NCI-H146 (cell line): ENCODE measurements at regions not wholly inside any gene's neighbourhood (a gene's known extent, or its start where the extent isn't known, plus 50 kb on each side); places are given as distances from the start of the nearest gene placed in this dataset.

Experiments used
- DNase-seq: peaks from one replicate; lab custom pipeline; 2025; lab: John Stamatoyannopoulos, UW

DNA sequence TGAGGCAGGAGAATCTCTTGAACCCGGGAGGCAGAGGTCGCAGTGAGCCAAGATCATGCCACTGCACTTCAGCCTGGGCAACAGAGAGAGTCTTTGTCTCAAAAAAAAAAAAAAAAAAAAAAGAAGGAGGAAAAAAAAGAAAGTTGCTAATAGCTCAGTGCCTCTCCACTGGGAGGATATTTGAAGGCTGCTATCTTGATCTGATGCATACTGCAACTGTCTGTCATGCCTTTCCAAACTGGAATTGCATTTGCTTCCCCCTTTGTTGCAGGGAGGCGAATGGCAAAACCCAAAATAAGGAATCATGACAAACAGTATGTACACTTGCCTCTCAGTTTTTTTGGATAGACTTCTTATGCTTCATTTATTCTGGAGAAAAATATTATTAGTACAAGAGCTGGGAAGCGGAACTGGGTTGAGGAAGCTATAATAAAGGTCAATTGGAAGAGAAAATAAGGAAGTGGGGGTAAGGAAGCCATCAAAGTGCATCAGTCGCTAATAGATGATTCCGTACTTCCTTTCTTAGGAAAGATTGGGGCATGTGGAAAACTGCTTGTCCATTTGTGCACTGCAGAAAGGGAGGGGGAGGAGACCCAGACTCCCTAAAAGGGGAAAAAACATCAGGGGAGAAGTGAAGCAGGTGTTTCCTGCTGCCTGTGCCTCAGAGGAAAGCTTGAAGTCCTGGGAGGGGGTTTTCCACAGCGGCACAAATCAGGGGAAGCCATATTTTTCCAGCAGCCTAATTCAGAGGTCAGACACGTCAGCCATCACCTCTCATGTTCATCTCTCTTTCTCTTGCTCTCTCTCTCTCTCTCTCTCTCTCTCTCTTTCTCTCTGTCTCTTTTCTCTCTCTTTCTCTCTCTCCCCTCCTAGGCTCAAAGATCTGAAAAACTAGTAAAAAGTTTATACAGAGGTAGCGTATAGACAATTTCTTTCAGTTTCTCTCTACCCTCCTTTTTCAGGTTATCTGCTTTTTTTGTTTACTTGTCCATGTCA is 301.4 kb upstream of the TNP1 start:
- DNase-seq: peak; percentile 1

- no peak for DNase-seq
Observed at GRCh38 chr2:217160103-217160743, 300.4 kb upstream of the TNP1 start.

DNA sequence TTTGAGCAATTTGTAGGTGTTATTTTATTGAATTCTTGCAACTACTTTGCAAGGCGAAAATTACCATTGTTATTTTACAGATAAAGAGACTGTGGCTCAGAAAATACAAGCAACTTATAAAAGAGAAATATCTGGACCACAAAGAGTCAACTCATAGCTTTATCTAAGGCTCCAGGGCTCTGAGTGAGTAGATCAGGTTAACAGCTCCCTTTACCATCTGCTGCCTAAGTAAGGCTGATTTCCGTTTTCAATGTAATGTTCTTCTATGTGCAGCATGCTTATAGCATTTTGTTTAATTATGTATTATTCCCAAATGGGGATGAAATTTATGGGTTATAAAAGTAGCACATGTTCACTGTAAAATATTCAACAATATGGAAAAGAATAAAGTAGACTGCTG is 299.1 kb upstream of the TNP1 start:
- no peak for DNase-seq

DNA sequence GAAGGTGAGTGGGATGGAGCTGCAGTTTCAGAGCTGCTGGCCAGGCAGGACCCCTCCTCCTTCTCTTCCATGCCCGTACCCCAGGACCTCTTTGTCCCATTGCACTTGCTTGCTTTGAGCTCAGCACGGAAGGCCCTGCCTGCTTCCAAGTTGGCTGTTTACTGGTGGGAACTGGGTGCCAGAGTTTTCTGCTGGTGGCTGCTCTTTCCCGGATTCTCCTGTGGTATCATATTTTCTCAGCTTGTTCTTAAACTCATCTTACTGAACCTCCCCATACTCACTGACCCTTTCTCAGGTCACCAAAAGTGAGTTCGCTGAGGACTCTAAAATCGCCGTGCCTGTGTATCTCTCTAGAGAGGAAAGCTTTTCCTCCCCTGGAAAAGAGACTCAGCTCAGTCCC is 297.7 kb upstream of the TNP1 start:
- no peak for DNase-seq

- no peak for DNase-seq
Observed at GRCh38 chr2:217156801-217157200, 296.9 kb upstream of the TNP1 start.

- no peak for DNase-seq
Observed at GRCh38 chr2:217154923-217155322, 295.1 kb upstream of the TNP1 start.

DNA sequence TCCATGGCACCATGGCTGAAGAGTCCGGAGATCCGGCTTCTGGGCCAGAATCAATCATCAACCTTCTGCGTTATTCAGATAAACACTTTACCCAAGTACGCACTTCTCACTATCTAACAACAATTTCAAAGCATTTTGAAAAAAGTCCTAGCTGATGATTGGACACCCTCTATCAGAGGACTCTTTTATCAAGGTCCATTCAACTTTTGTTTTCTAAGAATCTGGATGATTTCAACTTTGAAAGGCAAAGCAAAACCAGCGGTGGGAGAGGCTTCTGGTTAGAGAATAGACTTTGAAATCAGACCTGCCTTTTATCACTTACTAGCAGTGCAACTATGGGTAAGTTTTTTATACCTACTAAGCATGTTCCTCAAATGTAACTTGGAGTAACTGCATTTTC is 293.6 kb upstream of the TNP1 start:
- DNase-seq: no peak

- DNase-seq: no peak
Observed at GRCh38 chr2:217152831-217153230, 293.0 kb upstream of the TNP1 start.

DNA sequence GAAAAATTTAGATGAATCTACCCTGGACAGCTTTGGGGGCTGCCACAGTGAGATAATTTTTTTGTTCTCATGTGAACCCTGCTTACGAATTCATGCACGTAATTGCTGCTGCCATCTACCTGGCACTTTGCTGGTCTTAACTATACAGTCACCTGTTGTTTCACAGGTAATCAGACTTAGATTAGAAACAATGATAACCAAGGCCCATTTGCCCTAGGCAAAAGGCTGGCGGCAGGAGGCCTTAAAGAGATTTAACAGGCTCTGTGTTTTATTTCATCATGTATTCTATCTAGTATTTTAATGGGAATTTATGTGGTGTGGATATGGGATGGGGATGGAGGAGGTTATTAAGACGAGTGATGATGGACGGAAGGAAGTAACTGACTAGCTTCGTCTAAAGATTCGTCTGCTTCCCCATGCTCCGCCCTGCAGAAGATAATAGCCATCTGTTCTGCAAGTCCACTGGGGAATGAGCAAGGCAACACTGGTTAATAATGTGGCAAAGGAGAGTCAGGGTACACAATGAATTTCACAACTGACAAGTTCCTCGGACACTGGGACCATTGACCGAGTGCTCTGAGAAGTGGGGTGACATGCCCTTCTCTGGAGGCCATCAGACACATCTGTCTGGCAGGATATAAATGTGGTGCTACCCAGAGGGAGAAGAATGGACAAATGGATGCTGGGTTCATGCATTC is 291.8 kb upstream of the TNP1 start:
- peak; percentile 76 for DNase-seq

- no peak for DNase-seq
Observed at GRCh38 chr2:217150236-217150635, 290.4 kb upstream of the TNP1 start.

DNA sequence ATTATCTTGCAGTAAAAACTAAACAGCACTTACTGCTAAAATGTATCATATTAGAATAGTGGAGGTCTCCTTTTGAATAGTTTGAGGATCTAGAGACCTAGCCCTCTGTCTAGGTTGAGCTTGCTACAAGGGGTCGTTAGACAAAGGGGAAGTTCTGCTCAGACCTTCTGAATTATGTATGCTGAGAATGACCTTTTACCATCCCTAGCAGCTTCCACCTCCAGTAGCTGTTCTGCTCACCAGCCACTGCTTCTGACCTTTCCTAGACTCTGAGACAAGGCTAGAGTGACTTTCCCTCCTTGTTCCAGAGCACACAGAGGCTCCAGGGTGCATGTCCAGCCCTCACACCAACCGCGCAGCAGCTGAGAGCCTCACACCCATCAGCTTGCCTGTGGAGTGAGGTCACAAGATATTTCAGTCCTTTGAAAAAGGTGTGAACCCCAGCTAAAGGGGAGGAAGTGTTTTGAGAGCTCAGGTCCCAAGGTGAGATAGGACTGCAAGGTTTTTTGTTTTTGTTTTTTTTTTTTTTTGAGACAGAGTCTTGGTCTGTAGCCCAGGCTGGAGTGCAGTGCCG is 289.3 kb upstream of the TNP1 start:
- DNase-seq: no peak

GRCh38 chr2:217147818-217148217 is 288.0 kb upstream of the TNP1 start:
- no peak for DNase-seq

- DNase-seq: no peak
Observed at GRCh38 chr2:217146956-217147355, 287.1 kb upstream of the TNP1 start.

- DNase-seq: no peak
Observed at GRCh38 chr2:217142649-217143266, 282.9 kb upstream of the TNP1 start.

DNA sequence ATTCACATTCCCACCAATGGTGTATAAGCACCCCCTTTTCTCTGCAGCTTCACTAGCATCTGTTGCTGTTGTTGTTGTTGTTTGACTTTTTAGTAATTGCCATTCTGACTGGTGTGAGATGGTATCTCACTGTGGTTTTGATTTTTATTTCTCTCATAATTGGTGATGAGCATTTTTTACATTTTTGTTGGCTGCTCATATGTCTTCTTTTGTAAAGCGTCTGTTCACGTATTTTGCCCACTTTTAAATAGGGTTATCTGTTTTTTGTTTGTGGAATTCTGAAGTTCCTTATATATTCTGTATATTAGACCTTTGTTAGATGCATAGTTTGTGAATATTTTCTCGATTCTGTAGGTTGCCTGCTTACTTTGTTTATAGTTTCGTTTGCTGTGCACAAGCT is 278.4 kb upstream of the TNP1 start:
- DNase-seq: no peak

DNA sequence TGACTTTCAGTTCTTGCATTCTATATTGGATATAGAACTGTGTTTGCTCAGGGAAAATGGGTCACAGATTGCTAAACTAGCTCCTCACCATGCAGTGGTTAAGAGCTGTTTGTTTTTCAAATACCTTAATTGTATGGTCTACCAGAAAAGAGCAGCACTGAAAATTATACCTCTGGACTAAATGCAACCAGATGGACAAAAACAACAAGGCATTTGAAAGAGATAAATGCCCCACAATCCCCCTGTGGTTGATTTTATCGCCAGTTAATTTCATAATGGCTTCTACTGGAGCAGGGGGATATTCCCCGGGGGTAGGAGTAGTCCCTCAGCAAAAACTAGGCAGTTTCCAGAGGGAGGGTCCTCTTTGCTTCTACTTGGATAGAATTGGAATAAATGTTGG is 267.9 kb upstream of the TNP1 start:
- peak; percentile 72 for DNase-seq

- DNase-seq: no peak
Observed at GRCh38 chr2:217125014-217125413, 265.1 kb upstream of the TNP1 start.

DNA sequence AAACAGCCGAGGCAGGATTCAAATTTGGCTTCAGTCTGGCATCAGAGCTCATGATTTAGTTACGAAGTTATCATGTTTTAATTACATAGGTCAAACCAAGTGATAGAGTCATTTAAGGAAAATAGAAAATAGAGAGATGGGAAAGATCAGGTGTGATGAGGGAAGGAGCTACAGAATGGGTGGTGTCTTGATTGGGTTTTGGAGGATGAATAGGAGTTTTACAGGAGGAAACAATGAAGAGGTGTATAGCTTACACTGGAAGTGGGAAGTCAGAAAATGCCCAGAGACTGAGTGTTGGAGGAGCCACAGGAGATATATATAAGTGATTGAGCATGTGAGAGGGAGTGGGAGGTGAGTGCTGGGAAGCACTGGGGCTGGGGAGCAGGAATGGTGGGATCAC is 264.2 kb upstream of the TNP1 start:
- no peak for DNase-seq

DNA sequence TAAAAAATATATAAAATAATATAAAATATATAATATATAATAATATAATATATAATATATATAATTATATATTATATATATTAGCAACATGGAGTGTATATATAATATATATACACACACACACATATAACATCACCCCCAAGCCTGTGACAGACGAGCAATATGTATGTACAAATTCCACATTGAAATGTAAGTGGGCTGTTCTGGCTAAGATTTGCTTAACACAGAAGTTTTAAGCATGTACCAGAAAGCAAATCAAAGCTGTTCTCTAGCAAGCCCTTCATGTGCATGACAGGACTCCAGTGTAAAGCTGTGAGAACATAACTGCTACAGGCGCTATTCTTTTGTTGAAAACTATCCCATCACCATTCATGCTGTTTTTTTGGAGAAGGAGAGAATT is 261.7 kb upstream of the TNP1 start:
- no peak for DNase-seq

DNA sequence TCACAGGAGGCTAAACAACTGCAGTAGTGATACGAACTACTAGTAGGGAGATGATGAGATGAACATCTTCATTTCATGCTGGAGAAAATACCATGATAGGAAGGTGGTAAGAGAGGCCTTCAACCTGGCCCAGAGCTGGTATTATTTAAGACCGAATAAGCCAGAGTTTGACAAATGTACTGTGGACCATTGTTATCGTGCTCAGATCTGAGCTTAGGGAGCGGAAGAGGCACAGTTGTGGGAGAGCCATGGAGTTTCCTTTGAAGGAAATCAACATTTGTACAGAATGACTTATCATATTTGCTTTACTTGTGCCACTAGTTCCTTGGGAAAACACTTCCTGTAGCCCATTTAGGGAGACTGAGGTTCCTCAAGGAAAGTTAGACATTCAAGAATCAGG is 260.6 kb upstream of the TNP1 start:
- no peak for DNase-seq

DNA sequence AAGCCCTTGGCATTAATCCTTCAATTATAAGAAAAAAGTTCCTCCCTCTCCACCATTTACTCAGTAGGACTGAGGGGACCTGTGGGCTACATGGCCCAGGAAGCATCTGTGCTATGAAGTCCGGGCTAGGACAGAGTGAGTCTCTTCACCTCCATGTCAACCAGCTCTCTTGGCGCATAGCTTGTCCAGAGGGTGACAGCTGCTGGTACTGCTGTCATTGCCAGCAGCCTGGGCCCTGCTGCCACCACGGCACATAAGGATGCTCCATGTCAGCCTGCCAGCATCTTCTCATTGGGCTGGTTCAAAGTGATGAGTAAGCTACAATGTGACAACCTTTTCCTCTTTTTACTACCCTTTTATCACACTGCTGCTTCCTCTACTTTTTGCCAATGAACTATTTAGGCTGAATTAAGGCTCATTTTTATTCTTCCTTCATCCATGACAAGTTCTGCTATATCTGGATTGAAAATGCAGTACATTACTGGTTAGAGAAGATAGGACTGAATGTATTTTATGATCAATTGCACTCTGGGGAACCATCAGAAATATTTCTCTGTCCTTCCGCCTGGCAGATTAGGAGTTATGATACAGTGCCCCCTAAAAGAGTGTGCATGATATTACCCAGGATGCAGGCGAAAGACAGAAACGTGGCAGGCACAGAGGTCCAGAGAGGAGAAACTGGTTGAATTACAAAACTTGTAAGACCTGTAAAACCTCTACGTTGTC is 258.9 kb upstream of the TNP1 start:
- DNase-seq: no peak
